Lung (tissue), 11 donors: ENCODE measurements at regions not wholly inside any gene's neighbourhood (a gene's known extent, or its start where the extent isn't known, plus 50 kb on each side); places are given as distances from the start of the nearest gene placed in this dataset.

Experiments
- ATAC-seq: fragments of 200-7000 bp; cut with Tn5 transposase; one replicate; pipeline ENCODE4 v1.9.1; 2020; ENCODE audit warnings: moderate number of reproducible peaks; ENCODE audit not compliant: insufficient read depth, low FRiP score
- DNase-seq, 3 donors: peaks; one replicate each; pipeline ENCODE4 v3.0.0-alpha.2; 2013 to 2017
- H3K27ac ChIP-seq, 2 donors: one replicate each; pipeline ENCODE4 v1.5.1; 2013; ENCODE audit warnings: mild to moderate bottlenecking in 2 of 2, moderate library complexity in 2 of 2, control low read depth in 1 of 2, inconsistent platforms in 1 of 2, low read depth in 1 of 2, low read length in 1 of 2
- H3K27me3 ChIP-seq, 3 donors: one replicate each; pipeline ENCODE4 v1.5.1; 2013; ENCODE audit warnings: low read length in 2 of 3; ENCODE audit not compliant: control insufficient read depth in 3 of 3, insufficient read depth in 3 of 3
- H3K36me3 ChIP-seq, 4 donors: one replicate each; pipeline ENCODE4 v1.5.1; 2013; ENCODE audit warnings: low read length in 4 of 4, mild to moderate bottlenecking in 1 of 4, moderate library complexity in 1 of 4; ENCODE audit not compliant: control insufficient read depth in 4 of 4, insufficient read depth in 4 of 4
- H3K4me1 ChIP-seq, 5 donors: one replicate each; pipeline ENCODE4 v1.5.1; 2013; ENCODE audit warnings: low read length in 5 of 5, mild to moderate bottlenecking in 2 of 5, moderate library complexity in 1 of 5; ENCODE audit not compliant: control insufficient read depth in 5 of 5, insufficient read depth in 5 of 5
- H3K4me3 ChIP-seq: one replicate; pipeline ENCODE4 v1.5.1; 2013; ENCODE audit warnings: mild to moderate bottlenecking, control low read depth, moderate library complexity
- H3K9ac ChIP-seq, 2 donors: one replicate each; pipeline ENCODE4 v1.5.1; 2013; ENCODE audit warnings: low read length in 2 of 2, control low read depth in 1 of 2; ENCODE audit not compliant: insufficient read depth in 1 of 2
- H3K9me3 ChIP-seq, 4 donors: one replicate each; pipeline ENCODE4 v1.5.1; 2013; ENCODE audit warnings: low read length in 3 of 4, mild to moderate bottlenecking in 1 of 4, moderate library complexity in 1 of 4; ENCODE audit not compliant: control insufficient read depth in 4 of 4, insufficient read depth in 3 of 4
- CTCF ChIP-seq: IDR thresholded peaks from 2 replicates; pipeline ENCODE4 v1.5.1; 2012; ENCODE audit warnings: mild to moderate bottlenecking; ENCODE audit errors: control extremely low read depth, extremely low read depth
- WGBS, 2 donors: extraction: QIAGEN DNeasy Blood & Tissue Kit; methylation state at CpG; one replicate each; pipeline ENCODE4 v1.1.7; 2013; 5-methylcytosine and 5-hydroxymethylcytosine counted together
- donor health status: control.
- donor health status: control.
- donor health status: Bipolar disorder and iron deficiency.
- donor health status: healthy.
- donor health status: DM: yes; HTN: yes; CAD: no.

DNA sequence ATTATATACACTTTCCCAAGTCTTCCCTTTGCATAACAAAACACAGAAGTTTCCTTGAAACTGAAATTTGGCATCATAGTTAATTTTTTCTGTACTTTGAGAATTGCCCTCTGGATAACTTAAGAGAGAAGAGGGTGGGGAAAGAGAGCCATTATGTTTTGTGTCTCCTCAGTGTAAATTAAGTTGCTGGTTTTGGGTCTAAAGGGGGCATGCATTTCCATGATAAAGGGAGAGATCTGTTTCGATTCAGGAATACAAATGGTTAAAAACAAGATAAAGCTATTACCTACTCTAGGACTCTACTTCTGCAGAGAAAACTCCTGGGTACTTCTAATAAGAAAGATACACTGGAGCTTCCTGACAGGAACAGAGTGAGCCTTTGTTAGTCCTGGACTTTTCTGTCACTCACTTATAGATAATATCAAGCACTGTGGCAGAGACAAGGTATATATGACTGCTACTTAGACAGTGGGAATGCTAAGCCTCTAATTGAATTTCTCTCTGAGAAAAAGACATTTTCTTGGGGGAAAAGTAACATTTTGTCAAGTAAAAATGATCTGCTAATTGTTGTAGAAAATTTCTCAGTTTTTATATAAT, 142.8 kb upstream of the PCDH9 start:
- 52 to 73% methylated on average over 1 of the region's 1 CpG for WGBS, 2 donors
- Histone ChIP-seq H3K9me3 (no peaks in the 10 kb centered on the region), H3K36me3 (no peaks in the 10 kb centered on the region), H3K9ac (no peak overlapping the region), H3K4me1 (peaks cover 0 to 7% (median 0%) of the 10 kb centered on the region in 5 donors), H3K27me3 (no peaks in the 10 kb centered on the region), H3K27ac (no peak overlapping the region), H3K4me3 (no peak overlapping the region)
- ATAC-seq (no peak), DNase-seq (no peak)
- no peak for TF ChIP-seq CTCF

DNA sequence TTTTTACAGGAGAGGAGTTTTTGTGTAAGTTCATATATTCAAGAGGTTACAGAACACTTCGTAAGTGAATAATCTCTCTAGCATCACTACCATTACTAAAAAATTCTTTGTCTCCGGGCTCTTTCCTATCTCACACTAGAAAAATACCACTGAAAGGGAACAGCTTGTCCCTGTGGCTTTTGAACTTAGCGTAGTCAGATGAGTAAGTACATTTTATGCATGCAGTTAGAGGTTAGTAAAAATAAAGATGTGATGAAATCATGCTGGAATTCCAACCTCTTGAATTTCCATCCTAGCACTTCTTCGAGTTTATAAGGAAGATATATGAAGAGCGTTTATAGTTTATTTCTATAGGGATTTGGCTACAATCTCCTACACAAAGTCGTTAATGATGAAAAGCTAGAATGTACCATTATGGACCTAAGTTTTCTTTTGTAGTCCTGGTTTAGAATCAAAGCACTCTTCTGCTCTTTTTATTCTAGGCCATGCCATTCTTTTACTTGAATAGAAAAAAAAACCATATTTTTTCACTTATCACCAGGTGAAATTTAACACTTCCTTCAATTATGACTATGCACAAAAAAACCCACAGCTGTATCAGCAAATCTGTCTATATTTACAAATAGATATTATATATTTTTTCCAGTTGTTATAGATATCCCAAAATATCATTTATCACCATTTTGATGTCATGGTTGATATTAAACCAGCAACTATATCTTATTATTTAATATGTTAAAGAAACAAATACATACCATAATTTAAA, 139.9 kb upstream of the PCDH9 start:
- Histone ChIP-seq H3K4me1 (peaks cover 0 to 7% (median 0%) of the 10 kb centered on the region in 5 donors), H3K9ac (no peak overlapping the region), H3K27me3 (no peaks in the 10 kb centered on the region), H3K9me3 (no peaks in the 10 kb centered on the region), H3K27ac (no peak overlapping the region), H3K36me3 (no peaks in the 10 kb centered on the region), H3K4me3 (no peak overlapping the region)
- DNase-seq (peak in 2 of 3 donors; percentile 31 to 42), ATAC-seq (no peak)
- no peak for TF ChIP-seq CTCF
- WGBS, 2 donors: 62 to 83% methylated on average over 6 of the region's 6 CpGs

DNA sequence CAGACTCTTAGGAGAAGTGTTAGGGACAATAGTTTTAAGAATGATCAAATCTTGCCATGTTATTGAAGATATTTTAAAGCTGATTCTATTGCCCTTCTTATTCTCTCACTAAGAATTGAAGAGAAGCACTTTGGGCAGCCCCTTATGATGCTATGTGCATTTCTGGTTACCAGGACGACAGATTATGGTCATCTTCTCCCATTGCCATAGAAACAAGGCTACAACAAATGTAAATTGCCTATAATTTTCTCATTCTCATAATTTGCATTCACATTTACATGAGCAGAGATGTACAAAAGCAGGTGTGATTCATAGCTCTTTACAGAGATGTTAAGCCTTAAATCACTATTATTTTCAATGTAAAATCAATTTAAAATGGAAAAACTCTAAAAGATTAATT, 137.3 kb upstream of the PCDH9 start:
- ATAC-seq: no peak
- no peaks in the 10 kb centered on the region for H3K36me3 ChIP-seq
- WGBS, 2 donors: 61 to 78% methylated on average over 1 of the region's 1 CpG
- H3K4me3 ChIP-seq: no peak overlapping the region
- no peak for DNase-seq
- no peaks in the 10 kb centered on the region for H3K27me3 ChIP-seq
- TF ChIP-seq CTCF: no peak
- H3K9me3 ChIP-seq: no peaks in the 10 kb centered on the region
- no peak overlapping the region for H3K27ac ChIP-seq
- H3K4me1 ChIP-seq: peaks cover 0 to 7% (median 0%) of the 10 kb centered on the region in 5 donors
- no peak overlapping the region for H3K9ac ChIP-seq

GRCh38 chr13:67366533-67366932, 136.4 kb upstream of the PCDH9 start:
- Histone ChIP-seq H3K9ac (no peak overlapping the region), H3K27ac (no peak overlapping the region), H3K4me3 (no peak overlapping the region), H3K36me3 (no peaks in the 10 kb centered on the region), H3K27me3 (no peaks in the 10 kb centered on the region), H3K4me1 (peaks cover 0 to 7% (median 0%) of the 10 kb centered on the region in 5 donors), H3K9me3 (no peaks in the 10 kb centered on the region)
- TF ChIP-seq CTCF: no peak
- DNase-seq (peak in 1 of 3 donors; percentile 15), ATAC-seq (no peak)
